ENCODE measurements at regions not wholly inside any gene's neighbourhood (a gene's known extent, or its start where the extent isn't known, plus 50 kb on each side); places are given as distances from the start of the nearest gene placed in this dataset.
A peak's percentile ranks its signal among the peaks of the same experiment; 100 is the strongest.

- peak in 1 of 2 donors; percentile 0 for DNase-seq (ENCODE audit: low read depth in 2 of 2)
These were observed 1334.3 kb upstream of the ZEB2 start for GRCh38 chr2:145854039-145854755.

- DNase-seq (ENCODE audit: low read depth in 2 of 2): no peak
These were observed 1331.8 kb upstream of the ZEB2 start for GRCh38 chr2:145851730-145852129.

- DNase-seq (ENCODE audit: low read depth in 2 of 2): no peak
These were observed 1329.5 kb upstream of the ZEB2 start for GRCh38 chr2:145849466-145849865.

- DNase-seq (ENCODE audit: low read depth in 2 of 2): peak in 1 of 2 donors; percentile 3
These were observed 1327.1 kb upstream of the ZEB2 start for GRCh38 chr2:145846982-145847381.

GRCh38 chr2:145845923-145846322 lies 1326.0 kb upstream of the ZEB2 start:
- no peak for DNase-seq (ENCODE audit: low read depth in 2 of 2)

- DNase-seq (ENCODE audit: low read depth in 2 of 2): no peak
These were observed 1325.4 kb upstream of the ZEB2 start for GRCh38 chr2:145845207-145845894.

GRCh38 chr2:145841973-145842372 lies 1322.1 kb upstream of the ZEB2 start:
- no peak for DNase-seq (ENCODE audit: low read depth in 2 of 2)

- no peak for DNase-seq (ENCODE audit: low read depth in 2 of 2)
These were observed 1317.1 kb upstream of the ZEB2 start for GRCh38 chr2:145836986-145837385.

- no peak for DNase-seq (ENCODE audit: low read depth in 2 of 2)
These were observed 1315.7 kb upstream of the ZEB2 start for GRCh38 chr2:145835665-145836064.

- DNase-seq (ENCODE audit: low read depth in 2 of 2): no peak
These were observed 1312.8 kb upstream of the ZEB2 start for GRCh38 chr2:145832681-145833080.

GRCh38 chr2:145829931-145830330 lies 1310.0 kb upstream of the ZEB2 start:
- DNase-seq (ENCODE audit: low read depth in 2 of 2): no peak

- no peak for DNase-seq (ENCODE audit: low read depth in 2 of 2)
These were observed 1307.3 kb upstream of the ZEB2 start for GRCh38 chr2:145827235-145827634.

GRCh38 chr2:145824384-145824783 lies 1304.5 kb upstream of the ZEB2 start:
- DNase-seq (ENCODE audit: low read depth in 2 of 2): no peak

- DNase-seq (ENCODE audit: low read depth in 2 of 2): no peak
These were observed 1303.1 kb upstream of the ZEB2 start for GRCh38 chr2:145822892-145823534.

- DNase-seq (ENCODE audit: low read depth in 2 of 2): no peak
These were observed 1300.7 kb upstream of the ZEB2 start for GRCh38 chr2:145820651-145821050.

- DNase-seq (ENCODE audit: low read depth in 2 of 2): no peak
These were observed 1299.1 kb upstream of the ZEB2 start for GRCh38 chr2:145818890-145819504.

- DNase-seq (ENCODE audit: low read depth in 2 of 2): no peak
These were observed 1296.0 kb upstream of the ZEB2 start for GRCh38 chr2:145815933-145816332.

- DNase-seq (ENCODE audit: low read depth in 2 of 2): peak in 1 of 2 donors; percentile 29
These were observed 1293.6 kb upstream of the ZEB2 start for GRCh38 chr2:145813481-145813880.

- DNase-seq (ENCODE audit: low read depth in 2 of 2): peak in 1 of 2 donors; percentile 60
These were observed 1292.2 kb upstream of the ZEB2 start for GRCh38 chr2:145812165-145812554.

GRCh38 chr2:145811276-145812164 lies 1291.6 kb upstream of the ZEB2 start:
- DNase-seq (ENCODE audit: low read depth in 2 of 2): peak in 1 of 2 donors; percentile 56

- no peak for DNase-seq (ENCODE audit: low read depth in 2 of 2)
These were observed 1288.0 kb upstream of the ZEB2 start for GRCh38 chr2:145807968-145808367.

All from lung microvascular endothelial cell (primary cell).